Testis (tissue), 2 donors: ENCODE measurements at regions not wholly inside any gene's neighbourhood (a gene's known extent, or its start where the extent isn't known, plus 50 kb on each side); places are given as distances from the start of the nearest gene placed in this dataset.

Experiments
- DNase-seq: peaks from one replicate; pipeline ENCODE4 v3.0.0-alpha.2; 2019
- H3K27ac ChIP-seq, 2 donors: fragments of 200-600 bp; sonication (generic); one replicate each; pipeline ENCODE4 v1.5.1; 2019
- H3K27me3 ChIP-seq: fragments of 200-600 bp; sonication (generic); one replicate; pipeline ENCODE4 v1.5.1; 2019
- H3K36me3 ChIP-seq: fragments of 200-600 bp; sonication (generic); one replicate; pipeline ENCODE4 v1.5.1; 2017; ENCODE audit warnings: low read depth; ENCODE audit errors: missing control alignments
- H3K4me1 ChIP-seq: fragments of 200-600 bp; sonication (generic); one replicate; pipeline ENCODE4 v1.5.1; 2019
- H3K4me3 ChIP-seq, 2 donors: fragments of 200-600 bp; sonication (generic); one replicate each; pipeline ENCODE4 v1.5.1; 2017 to 2019
- H3K9me3 ChIP-seq: fragments of 200-600 bp; sonication (generic); one replicate; pipeline ENCODE4 v1.5.1; 2017
- CTCF ChIP-seq, 3 experiments: fragments of 450-650 bp in 2 of 3; fragments of 200-600 bp in 1 of 3; sonication (generic) in 1 of 3; IDR thresholded peaks; one replicate each; pipeline ENCODE4 v1.5.1; 2016 to 2019; ENCODE audit warnings: antibody characterized with exemption in 3 of 3, mild to moderate bottlenecking in 2 of 3, moderate library complexity in 1 of 3
- POLR2A ChIP-seq: fragments of 450-650 bp; IDR thresholded peaks from one replicate; pipeline ENCODE4 v1.6.1; 2017; ENCODE audit warnings: antibody characterized with exemption, mild to moderate bottlenecking, moderate library complexity
- WGBS, 2 donors: methylation state at CpG; one replicate each; pipeline ENCODE4 v1.1.5; 2018; 5-methylcytosine and 5-hydroxymethylcytosine counted together
- intact Hi-C: fragments of 100-400 bp; cut with DNase I; formaldehyde crosslinking; loops from one replicate; pipeline ENCODE4 v1.15.1; 2023; ENCODE audit warnings: low total_unique reads

DNA sequence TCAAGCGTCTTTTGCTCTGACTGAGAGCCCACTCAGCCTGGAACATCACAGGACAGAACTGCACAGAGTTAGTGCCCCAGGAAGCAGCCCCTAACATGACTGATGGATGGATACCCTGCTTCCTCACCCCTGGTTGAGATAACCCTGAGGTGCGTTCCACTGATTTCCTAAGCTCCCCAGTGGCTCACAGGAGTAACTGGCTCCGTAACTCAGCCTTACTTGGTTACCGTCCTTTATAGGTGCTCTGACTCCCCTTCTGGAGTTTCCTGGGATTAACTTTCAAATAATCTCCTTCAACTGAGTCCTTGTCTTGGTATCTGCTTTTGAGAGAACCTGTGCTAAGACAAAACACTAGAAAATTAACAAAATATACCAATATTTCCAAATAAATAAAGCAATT lies 449.5 kb downstream of the AGTPBP1 start:
- Histone ChIP-seq H3K9me3 (no peaks in the 10 kb centered on the region), H3K27me3 (no peaks in the 10 kb centered on the region), H3K36me3 (no peaks in the 10 kb centered on the region), H3K4me3 (no peak overlapping the region), H3K4me1 (no peaks in the 10 kb centered on the region), H3K27ac (no peak overlapping the region)
- intact Hi-C loops: no loop called here
- no peak for DNase-seq
- 78 to 83% methylated on average over 4 of the region's 4 CpGs for WGBS, 2 donors
- TF ChIP-seq POLR2A (no peak), CTCF (IDR thresholded peaks at IDR 0.05) (no peak)

- Histone ChIP-seq H3K9me3 (no peaks in the 10 kb centered on the region), H3K4me1 (no peaks in the 10 kb centered on the region), H3K27ac (no peak overlapping the region), H3K36me3 (no peaks in the 10 kb centered on the region), H3K27me3 (no peaks in the 10 kb centered on the region), H3K4me3 (no peak overlapping the region)
- 33 to 52% methylated on average over 6 of the region's 6 CpGs for WGBS, 2 donors
- intact Hi-C loops: no loop called here
- TF ChIP-seq POLR2A (no peak), CTCF (IDR thresholded peaks at IDR 0.05) (no peak)
- DNase-seq: no peak
These were observed 450.5 kb downstream of the AGTPBP1 start for GRCh38 chr9:85291266-85291665.

DNA sequence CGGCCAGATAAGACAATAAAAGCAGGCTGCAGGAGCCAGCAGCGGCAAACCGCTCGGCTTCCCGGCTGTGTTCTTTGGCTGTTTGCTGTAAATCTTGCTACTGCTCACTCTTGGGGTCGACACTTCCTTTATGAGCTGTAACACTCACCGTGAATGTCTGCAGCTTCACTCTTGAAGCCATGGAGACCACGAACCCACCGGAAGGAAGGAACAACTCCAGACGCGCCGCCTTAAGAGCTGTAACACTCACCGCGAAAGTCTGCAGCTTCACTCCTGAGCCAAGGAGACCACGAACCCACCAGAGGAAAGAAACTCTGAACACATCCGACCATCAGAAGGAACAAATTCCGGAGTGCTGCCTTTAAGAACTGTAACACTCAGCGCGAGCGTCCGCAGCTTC lies 451.7 kb downstream of the AGTPBP1 start:
- intact Hi-C loops: no loop called here

GRCh38 chr9:85289142-85289541 lies 452.6 kb downstream of the AGTPBP1 start:
- Histone ChIP-seq H3K36me3 (no peaks in the 10 kb centered on the region), H3K9me3 (no peaks in the 10 kb centered on the region), H3K4me3 (peak overlapping the region; percentile 18 to 53), H3K27ac (no peak overlapping the region), H3K4me1 (no peaks in the 10 kb centered on the region), H3K27me3 (no peaks in the 10 kb centered on the region)
- DNase-seq: no peak
- TF ChIP-seq CTCF (IDR thresholded peaks at IDR 0.05) (no peak), POLR2A (no peak)
- intact Hi-C loops: no loop called here
- 80 to 91% methylated on average over 1 to 18 of the region's 18 CpGs for WGBS, 2 donors

More for the DNA sequence above, 451.7 kb downstream of the AGTPBP1 start:
- no peak overlapping the region for H3K27ac ChIP-seq
- no peaks in the 10 kb centered on the region for H3K36me3 ChIP-seq
- peak; percentile 34 for DNase-seq
- WGBS, 2 donors: 43 to 51% methylated on average over 21 of the region's 21 CpGs
- TF ChIP-seq CTCF (IDR thresholded peaks at IDR 0.05) (no peak), POLR2A (no peak)
- no peaks in the 10 kb centered on the region for H3K9me3 ChIP-seq
- no peaks in the 10 kb centered on the region for H3K27me3 ChIP-seq
- H3K4me3 ChIP-seq: peak overlapping the region in 1 of 2 donors; percentile 29
- no peaks in the 10 kb centered on the region for H3K4me1 ChIP-seq

DNA sequence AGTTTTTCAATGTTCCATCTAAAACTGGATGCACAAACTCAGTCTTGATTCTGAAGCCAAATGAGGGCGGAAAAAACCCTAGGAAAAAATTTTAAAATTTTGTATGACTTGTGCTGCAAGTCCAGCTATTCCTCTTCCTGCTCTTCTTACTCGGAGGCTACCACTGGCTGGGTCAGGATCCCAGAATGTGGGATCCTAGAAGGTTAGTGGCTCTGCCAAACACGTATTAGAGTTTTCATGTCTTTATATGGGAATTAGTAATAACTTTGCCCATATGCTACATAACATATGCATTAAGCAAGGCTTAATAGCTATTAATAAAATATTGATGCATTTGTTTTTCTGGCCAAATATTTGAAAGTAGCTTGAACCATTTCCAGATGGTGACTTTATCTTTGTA lies 458.3 kb downstream of the AGTPBP1 start:
- no peaks in the 10 kb centered on the region for H3K27me3 ChIP-seq
- no peak overlapping the region for H3K27ac ChIP-seq
- H3K4me3 ChIP-seq: no peak overlapping the region
- no peak for DNase-seq
- WGBS, 2 donors: 78 to 88% methylated on average over 3 of the region's 3 CpGs
- no peaks in the 10 kb centered on the region for H3K4me1 ChIP-seq
- H3K9me3 ChIP-seq: no peaks in the 10 kb centered on the region
- H3K36me3 ChIP-seq: no peaks in the 10 kb centered on the region
- intact Hi-C loops: no loop called here
- TF ChIP-seq CTCF (IDR thresholded peaks at IDR 0.05) (no peak), POLR2A (no peak)
